ENCODE measurements at regions not wholly inside any gene's neighbourhood (a gene's known extent, or its start where the extent isn't known, plus 50 kb on each side); places are given as distances from the start of the nearest gene placed in this dataset.

- no peak for TF ChIP-seq CTCF (IDR thresholded peaks at IDR 0.05; ENCODE audit: low read length)
- no peak for TF ChIP-seq EZH2 (optimal IDR thresholded peaks at IDR 0.05; ENCODE audit: low read depth, low read length)
Observed at GRCh38 chr4:138702190-138702824, 313.3 kb upstream of the NOCT start.
